C1 segment of cervical spinal cord (tissue), 14 donors: ENCODE measurements at regions not wholly inside any gene's neighbourhood (a gene's known extent, or its start where the extent isn't known, plus 50 kb on each side); places are given as distances from the start of the nearest gene placed in this dataset.

Experiments
- DNase-seq, 14 donors: peaks; one replicate each; lab custom pipeline; 2025; lab: John Stamatoyannopoulos, UW

DNA sequence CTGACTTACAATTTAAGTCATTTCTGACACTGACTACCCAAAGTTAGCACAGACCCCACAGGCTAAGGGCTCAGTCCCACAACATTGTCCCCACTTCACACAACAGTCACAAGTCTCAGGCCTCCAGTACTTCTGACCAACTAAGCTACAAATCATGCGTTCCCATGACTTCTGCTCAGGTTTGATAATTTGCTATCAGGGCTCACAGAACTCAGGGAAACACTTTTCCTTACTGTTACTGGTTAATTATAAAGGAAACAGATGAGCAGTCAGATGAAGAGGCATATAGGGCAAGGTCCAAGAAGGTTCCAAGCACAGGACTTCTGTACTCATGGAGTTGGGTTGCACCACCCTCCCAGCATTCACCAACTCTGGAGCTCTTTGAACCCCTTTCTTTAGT is 151.2 kb upstream of the TNR start:
- DNase-seq: no peak

GRCh38 chr1:175893192-175893591 is 149.8 kb upstream of the TNR start:
- DNase-seq: no peak

DNA sequence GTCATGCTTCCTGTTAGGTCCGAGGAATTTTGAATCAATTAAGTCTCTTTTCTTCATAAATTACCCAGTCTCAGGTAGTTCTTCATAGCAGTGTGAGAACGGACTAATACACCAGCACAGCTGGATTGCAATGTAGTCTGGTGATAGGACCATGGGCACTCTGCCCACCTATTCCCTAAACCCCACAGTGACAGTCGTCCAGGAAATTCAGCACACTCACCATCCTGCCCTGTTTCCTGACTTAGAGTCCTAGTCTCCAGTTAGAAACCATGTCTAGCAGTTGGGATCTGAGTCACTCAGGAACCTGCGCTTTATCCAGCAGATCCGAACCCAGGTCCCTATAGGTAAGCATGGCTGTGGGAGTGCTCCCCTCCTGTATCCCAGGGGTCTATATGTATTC is 149.3 kb upstream of the TNR start:
- DNase-seq: no peak

DNA sequence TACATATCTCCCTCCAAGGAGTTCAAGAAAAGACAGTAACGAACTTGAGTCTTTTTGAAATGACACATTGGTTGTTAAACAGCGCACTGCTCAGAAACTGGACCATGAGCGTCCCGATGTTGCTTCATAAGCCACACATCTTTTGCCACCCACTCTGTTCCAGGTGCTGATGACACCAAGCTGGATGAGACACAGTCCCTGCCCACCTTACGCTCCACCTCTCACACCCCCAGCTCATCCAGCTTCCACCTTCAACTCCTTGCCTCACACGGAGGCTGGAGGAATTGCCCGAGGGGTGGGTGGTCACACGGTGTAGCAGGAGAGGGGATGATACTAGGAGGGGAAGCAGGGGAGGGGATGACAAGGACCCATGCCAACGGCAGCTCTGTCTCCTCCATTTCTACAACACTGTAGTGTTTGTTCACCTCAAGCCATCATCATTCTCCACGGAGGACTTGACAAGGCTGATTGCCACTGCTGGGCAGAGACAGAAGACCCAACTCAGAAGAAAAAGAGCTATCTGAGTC is 148.5 kb upstream of the TNR start:
- no peak for DNase-seq

GRCh38 chr1:175890958-175891357 is 147.6 kb upstream of the TNR start:
- DNase-seq: no peak

DNA sequence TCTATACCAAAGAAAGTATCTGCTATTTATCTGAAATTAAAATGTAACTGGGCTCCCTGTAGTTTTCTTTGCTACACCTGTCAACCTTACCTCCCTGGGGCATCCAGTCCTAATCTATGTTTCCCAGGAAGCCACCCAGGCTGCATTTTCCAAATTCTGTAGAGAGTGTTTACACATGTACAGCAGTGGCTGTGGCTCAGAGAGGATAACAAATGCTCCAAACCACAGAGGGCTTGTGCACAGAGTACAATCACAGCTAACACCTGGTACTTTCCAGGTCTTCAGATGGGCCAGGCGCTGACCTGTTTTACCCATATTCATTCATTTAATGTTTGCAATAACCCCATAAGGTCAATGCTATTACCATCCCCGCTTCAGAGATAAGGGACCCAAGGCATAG is 146.5 kb upstream of the TNR start:
- DNase-seq: no peak

- no peak for DNase-seq
Measured at GRCh38 chr1:175888996-175889395, 145.6 kb upstream of the TNR start.

- DNase-seq: peak in 13 of 14 donors; percentile 28 to 79 (median 62)
Measured at GRCh38 chr1:175887981-175888428, 144.6 kb upstream of the TNR start.

DNA sequence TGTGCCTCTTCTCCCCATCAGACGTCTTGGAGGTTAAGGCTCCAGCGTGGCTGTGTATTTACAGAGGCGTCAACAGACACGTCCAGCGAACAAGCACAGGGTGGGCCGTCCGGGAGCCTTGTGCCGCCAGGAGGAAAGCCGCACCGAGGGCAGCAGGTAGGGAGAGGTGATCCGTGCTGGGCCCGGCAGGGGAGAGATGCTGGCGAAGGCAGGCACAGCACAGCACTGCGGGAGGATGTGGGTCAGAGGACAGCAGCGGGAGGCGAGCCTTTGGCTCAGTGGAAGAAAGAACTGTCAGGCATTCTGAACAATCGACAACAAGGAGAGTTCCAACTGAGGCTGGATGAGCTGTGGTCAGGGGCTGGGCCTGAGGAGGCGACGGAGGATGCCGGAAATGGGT is 144.1 kb upstream of the TNR start:
- DNase-seq: no peak

- DNase-seq: peak in 2 of 14 donors; percentile 22 to 55
Measured at GRCh38 chr1:175885326-175885725, 141.9 kb upstream of the TNR start.

DNA sequence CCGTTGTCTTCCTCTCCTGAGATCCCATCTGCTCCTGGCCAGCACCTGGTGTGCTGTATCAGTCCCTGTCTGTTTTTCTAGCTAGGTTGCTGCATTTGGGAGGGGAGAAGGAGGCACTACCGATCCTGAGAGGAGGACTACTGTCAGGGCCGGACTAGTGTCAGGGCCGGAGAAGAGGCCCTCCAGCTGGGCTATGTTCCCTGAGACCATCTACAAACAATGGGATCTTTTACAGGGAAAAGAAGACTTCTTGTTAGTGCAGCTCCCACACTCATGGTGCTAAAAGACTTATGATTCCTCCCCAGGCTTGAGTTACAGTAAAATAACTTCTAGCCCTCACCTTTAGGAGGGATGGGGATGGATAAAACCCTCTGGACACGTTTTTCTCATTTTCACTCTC is 141.0 kb upstream of the TNR start:
- no peak for DNase-seq

DNA sequence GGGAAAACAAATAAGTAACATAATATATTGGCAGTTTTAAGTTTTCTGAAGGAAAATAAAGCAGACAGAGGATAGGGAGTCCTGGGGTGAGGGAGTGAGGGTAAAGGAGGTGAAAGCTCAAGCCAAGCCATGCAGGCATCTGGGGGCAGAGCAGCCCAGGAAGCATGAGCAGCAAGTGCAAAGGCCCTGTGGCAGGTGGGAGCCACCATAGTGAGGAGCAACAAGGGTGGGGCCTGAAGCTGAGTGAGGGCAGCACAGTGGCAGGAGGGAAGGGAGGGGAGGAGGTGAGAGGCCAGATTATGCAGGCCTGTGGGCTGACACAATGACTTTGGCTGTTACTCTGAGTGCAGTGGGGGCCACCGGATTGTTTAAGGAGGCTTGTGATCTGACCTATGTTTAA is 138.8 kb upstream of the TNR start:
- DNase-seq: no peak

GRCh38 chr1:175881246-175881976 is 138.0 kb upstream of the TNR start:
- DNase-seq: no peak

DNA sequence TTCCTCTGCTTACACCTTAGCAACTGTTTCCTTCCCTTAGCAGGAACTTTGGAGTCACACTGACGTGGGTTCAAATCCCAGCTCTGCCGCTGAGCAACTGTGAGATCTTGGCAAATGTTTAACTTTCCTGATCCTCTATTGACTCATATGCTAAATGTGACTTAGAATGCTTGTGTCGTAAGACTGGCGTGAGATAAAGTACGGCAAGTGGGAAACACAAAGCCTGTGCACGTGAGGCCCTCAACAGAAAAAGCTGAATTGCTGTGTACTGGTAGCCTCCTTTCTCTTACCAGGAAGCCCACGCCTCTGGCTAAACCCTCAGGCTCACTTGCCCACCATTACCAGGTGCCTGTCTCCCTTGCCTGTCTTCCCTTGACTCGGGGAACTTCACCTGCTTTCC is 135.4 kb upstream of the TNR start:
- DNase-seq: no peak

GRCh38 chr1:175877939-175878737 is 134.7 kb upstream of the TNR start:
- DNase-seq: peak; percentile 7 to 89 (median 62)

DNA sequence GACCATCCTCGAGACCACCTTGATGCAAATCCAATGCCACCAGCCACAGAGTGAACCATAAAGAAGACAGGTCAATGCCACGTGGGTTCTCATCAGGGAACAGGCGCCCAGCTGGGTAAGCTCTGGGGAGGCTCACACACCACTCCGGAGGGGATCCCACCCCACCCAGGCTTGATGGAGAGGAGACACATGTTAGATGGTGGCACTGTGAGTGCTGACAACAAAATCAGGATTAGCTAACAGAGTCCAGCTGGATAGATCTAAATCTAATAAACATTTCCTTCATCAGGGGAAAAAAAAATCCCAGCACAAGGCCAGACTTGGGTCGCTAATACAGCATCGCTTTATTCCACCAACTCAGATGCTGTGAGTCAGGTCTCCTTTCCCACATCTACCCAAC is 132.2 kb upstream of the TNR start:
- no peak for DNase-seq

GRCh38 chr1:175874081-175874480 is 130.7 kb upstream of the TNR start:
- no peak for DNase-seq

GRCh38 chr1:175873290-175873935 is 130.0 kb upstream of the TNR start:
- no peak for DNase-seq

GRCh38 chr1:175872588-175872987 is 129.2 kb upstream of the TNR start:
- no peak for DNase-seq

DNA sequence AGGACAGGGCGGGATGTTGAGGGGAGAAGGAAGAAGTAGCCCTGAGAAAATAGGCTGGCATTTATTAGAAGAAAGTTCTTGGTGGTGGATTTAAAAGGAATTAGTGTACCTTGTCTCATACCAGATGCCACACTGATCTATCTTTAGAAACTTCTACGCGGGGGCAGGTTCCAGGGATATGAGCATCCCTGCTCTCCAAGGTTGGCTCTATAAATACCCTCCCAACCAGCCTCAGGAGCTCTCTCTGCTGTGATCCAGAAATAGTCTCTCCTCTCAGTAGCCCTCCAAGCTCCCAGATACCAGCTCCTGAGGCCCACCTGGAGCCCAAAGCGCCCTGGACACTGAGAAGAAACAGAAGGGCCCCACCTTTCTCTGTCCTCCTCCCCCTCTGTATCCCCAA is 128.3 kb upstream of the TNR start:
- DNase-seq: peak in 1 of 14 donors; percentile 83

DNA sequence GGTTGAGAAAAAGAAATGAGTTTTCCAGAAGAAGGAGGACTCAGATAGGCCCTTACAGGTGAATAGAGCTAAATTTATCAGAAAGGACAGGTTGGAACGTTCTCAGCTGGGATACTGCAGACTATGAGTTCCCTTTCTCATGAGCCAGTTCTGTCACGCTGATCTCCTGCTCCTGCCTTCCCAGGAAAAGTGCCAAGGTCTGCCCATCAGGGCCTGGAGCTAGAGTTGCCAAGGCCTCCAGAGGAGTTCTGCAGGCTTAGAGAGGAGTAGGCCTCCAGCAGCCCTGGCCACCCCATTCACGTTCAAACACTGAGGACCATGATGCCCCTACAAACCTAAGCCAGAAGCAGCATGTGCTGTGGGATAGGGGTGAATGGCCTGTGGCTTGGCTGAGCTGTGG is 126.8 kb upstream of the TNR start:
- peak in 4 of 14 donors; percentile 11 to 86 (median 24) for DNase-seq

DNA sequence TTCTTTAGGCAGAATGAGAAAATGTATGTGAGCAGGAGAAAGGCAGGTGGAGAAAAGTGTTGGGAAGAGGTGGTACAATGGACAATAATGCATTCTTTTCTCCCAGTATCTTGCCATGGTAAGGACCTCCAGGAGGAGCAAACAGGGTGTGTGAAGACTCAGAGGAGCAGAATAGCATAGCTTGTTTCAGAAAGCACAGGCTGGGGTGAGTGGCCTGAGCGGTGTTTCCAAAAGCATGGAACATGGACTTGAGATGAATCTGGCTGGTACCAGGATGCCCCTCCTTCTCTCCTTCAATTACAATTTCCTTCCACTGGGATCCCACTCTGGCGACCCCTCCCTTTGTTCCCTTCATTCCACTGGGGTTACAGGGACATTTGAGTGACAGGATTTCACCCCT is 123.4 kb upstream of the TNR start:
- peak in 1 of 14 donors; percentile 16 for DNase-seq
